C4-2B (cell line): ENCODE measurements at regions not wholly inside any gene's neighbourhood (a gene's known extent, or its start where the extent isn't known, plus 50 kb on each side); places are given as distances from the start of the nearest gene placed in this dataset.

Source experiments
- CTCF ChIP-seq: fragments of 450-650 bp; conservative IDR thresholded peaks from 2 replicates; pipeline ENCODE4 v1.5.1; 2017; ENCODE audit warnings: mild to moderate bottlenecking
- ZFX ChIP-seq: fragments of 450-650 bp; IDR thresholded peaks from 2 replicates; pipeline ENCODE4 v1.6.1; 2017

DNA sequence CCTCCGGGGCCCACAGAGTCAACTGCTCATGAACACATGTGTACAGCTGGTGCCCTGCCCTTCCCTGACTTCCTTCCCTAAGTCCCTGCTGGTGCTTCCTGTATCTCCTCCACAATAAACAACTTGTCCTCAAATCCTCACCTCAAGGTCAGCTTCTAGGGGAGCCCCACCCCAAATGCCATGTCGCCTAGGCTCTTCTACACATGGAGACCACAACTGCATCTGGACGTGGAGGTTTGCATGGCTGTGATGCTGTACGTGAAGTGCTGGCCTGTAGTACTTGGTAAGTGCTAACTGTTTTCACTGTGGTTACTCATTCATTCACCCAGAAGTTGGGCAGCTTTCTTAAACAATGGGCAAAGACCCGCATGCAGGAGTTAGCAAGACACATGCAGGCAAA is 359.5 kb downstream of the SHANK2 start:
- TF ChIP-seq CTCF (no peak), ZFX (no peak)
